B cell (primary cell): ENCODE measurements at regions not wholly inside any gene's neighbourhood (a gene's known extent, or its start where the extent isn't known, plus 50 kb on each side); places are given as distances from the start of the nearest gene placed in this dataset.

ENCODE experiments used
- ATAC-seq: fragments of 200-7000 bp; cut with Tn5 transposase; one replicate; pipeline ENCODE4 v1.10.0; 2021; ENCODE audit warnings: low read depth, mild to moderate bottlenecking, moderate number of reproducible peaks, moderate library complexity
- CTCF ChIA-PET: fragments of 350-600 bp; sonication (Branson Sonifier 250); formaldehyde crosslinking; loops from one replicate; lab custom pipeline; 2021; ENCODE audit warnings: antibody characterized with exemption, inconsistent platforms; lab: Charles Lee
- POLR2A ChIA-PET: fragments of 350-600 bp; sonication (Branson Sonifier 250); formaldehyde crosslinking; loops from one replicate; lab custom pipeline; 2021; ENCODE audit warnings: antibody characterized with exemption; lab: Charles Lee
- DNase-seq: peaks from one replicate; pipeline ENCODE4 v3.0.0; 2013
- H2AFZ ChIP-seq: 2 replicates; pipeline ENCODE4 v1.6.1; 2012; ENCODE audit warnings: mild to moderate bottlenecking, low read depth, low read length; ENCODE audit not compliant: insufficient read depth, poor library complexity, severe bottlenecking
- H3K27ac ChIP-seq, 2 donors: 1 replicate in 1 of 2; 2 replicates in 1 of 2; pipeline ENCODE4 v1.5.1; 2012 to 2013; ENCODE audit warnings: low read length in 2 of 2, mild to moderate bottlenecking in 2 of 2, moderate library complexity in 1 of 2
- H3K27me3 ChIP-seq, 4 experiments: fragments of 200-600 bp in 1 of 4; sonication (generic) in 1 of 4; replicated peaks in 1 of 4; 1 replicate in 2 of 4; 2 replicates in 2 of 4; pipeline versions ENCODE4 v1.6.1 to v1.7.0; 2013 to 2016; ENCODE audit warnings: low read length in 3 of 4, mild to moderate bottlenecking in 2 of 4, mixed read lengths in 1 of 4, moderate library complexity in 1 of 4; ENCODE audit not compliant: insufficient read depth in 4 of 4, control insufficient read depth in 3 of 4; ENCODE audit errors: control extremely low read depth in 1 of 4
- H3K36me3 ChIP-seq, 2 experiments: replicated peaks in 1 of 2; 1 replicate in 1 of 2; 2 replicates in 1 of 2; pipeline versions ENCODE4 v1.6.1 to v1.7.1; 2013; ENCODE audit warnings: low read length in 1 of 2; ENCODE audit not compliant: insufficient read depth in 2 of 2, control insufficient read depth in 1 of 2; ENCODE audit errors: control extremely low read depth in 1 of 2, extremely low read depth in 1 of 2
- H3K4me1 ChIP-seq, 2 donors: fragments of 200-600 bp in 1 of 2; sonication (generic) in 1 of 2; 1 replicate in 1 of 2; 2 replicates in 1 of 2; pipeline versions ENCODE4 v1.5.1 to v1.6.1; 2013 to 2017; ENCODE audit warnings: low read length in 2 of 2; ENCODE audit not compliant: control insufficient read depth in 2 of 2, insufficient read depth in 2 of 2
- H3K4me2 ChIP-seq: replicated peaks from 2 replicates; pipeline ENCODE3; 2012; ENCODE audit warnings: mild to moderate bottlenecking, low read depth, low read length; ENCODE audit not compliant: poor library complexity, severe bottlenecking
- H3K4me3 ChIP-seq, 5 experiments: fragments of 200-600 bp in 1 of 5; sonication (generic) in 1 of 5; 1 replicate in 3 of 5; 2 replicates in 2 of 5; pipeline versions ENCODE4 v1.5.1 to v1.7.0; 2011 to 2016; ENCODE audit warnings: low read length in 4 of 5, mild to moderate bottlenecking in 4 of 5, low read depth in 2 of 5, control low read depth in 1 of 5, moderate library complexity in 1 of 5; ENCODE audit not compliant: insufficient read depth in 1 of 5; ENCODE audit errors: control extremely low read depth in 1 of 5, extremely low read depth in 1 of 5
- H3K79me2 ChIP-seq: fragments of 200-600 bp; sonication (generic); one replicate; pipeline ENCODE4 v1.6.0; 2016; ENCODE audit warnings: low read length; ENCODE audit not compliant: control insufficient read depth, insufficient read depth
- H3K9ac ChIP-seq: fragments of 200-600 bp; sonication (generic); 2 replicates; pipeline ENCODE4 v1.6.1; 2017; ENCODE audit warnings: mild to moderate bottlenecking, low read length, moderate library complexity
- H3K9me3 ChIP-seq, 3 donors: one replicate each; pipeline versions ENCODE4 v1.6.1 to v1.7.1; 2013; ENCODE audit warnings: low read length in 2 of 3; ENCODE audit not compliant: control insufficient read depth in 2 of 3, insufficient read depth in 1 of 3; ENCODE audit errors: control extremely low read depth in 1 of 3
- H4K20me1 ChIP-seq: 2 replicates; pipeline ENCODE4 v1.6.0; 2012; ENCODE audit warnings: mild to moderate bottlenecking, low read length; ENCODE audit not compliant: insufficient read depth, control insufficient read depth, poor library complexity, severe bottlenecking
- H3K27ac Mint-ChIP-seq: one replicate; pipeline ENCODE4 v1.8.0; 2021; ENCODE audit warnings: mixed read lengths
- H3K27me3 Mint-ChIP-seq: one replicate; pipeline ENCODE4 v1.8.0; 2021; ENCODE audit warnings: mixed read lengths
- H3K4me1 Mint-ChIP-seq: one replicate; pipeline ENCODE4 v1.8.0; 2021; ENCODE audit warnings: mixed read lengths
- H3K4me3 Mint-ChIP-seq: one replicate; pipeline ENCODE4 v1.8.0; 2021; ENCODE audit warnings: mixed read lengths
- H3K9me3 Mint-ChIP-seq: one replicate; pipeline ENCODE4 v1.8.0; 2022; ENCODE audit warnings: mixed read lengths; ENCODE audit not compliant: insufficient read depth
- CTCF ChIP-seq: fragments of 200-600 bp; IDR thresholded peaks from one replicate; pipeline ENCODE4 v1.8.0; 2022; ENCODE audit warnings: antibody characterized with exemption, mild to moderate bottlenecking
- EZH2 ChIP-seq: IDR thresholded peaks from 2 replicates; pipeline ENCODE4 v1.6.1; 2012; ENCODE audit warnings: borderline replicate concordance, low read depth, mild to moderate bottlenecking, moderate library complexity, low read length; ENCODE audit not compliant: insufficient read depth, poor library complexity, severe bottlenecking
- WGBS: methylation state at CpG from one replicate; pipeline ENCODE4 v1.1.5; 2013; ENCODE audit warnings: missing lambda C conversion rate; ENCODE audit not compliant: insufficient coverage; 5-methylcytosine and 5-hydroxymethylcytosine counted together
- intact Hi-C: fragments of 100-400 bp; cut with micrococcal nuclease; formaldehyde crosslinking; loops from one replicate; pipeline ENCODE4 v1.10.0; 2022

- peaks cover 4% of the 10 kb centered on the region for H3K9me3 Mint-ChIP-seq
- no peak overlapping the region for H3K27ac Mint-ChIP-seq
- WGBS = 67% methylated on average over 3 of the region's 5 CpGs
- CTCF ChIA-PET = no interaction called here
- H3K27me3 Mint-ChIP-seq = peaks cover 20% of the 10 kb centered on the region
- H3K4me3 Mint-ChIP-seq = no peak overlapping the region
- H3K36me3 ChIP-seq = no peaks in the 10 kb centered on the region
- H4K20me1 ChIP-seq = no peaks in the 10 kb centered on the region
- H3K27ac ChIP-seq = no peak overlapping the region
- intact Hi-C loops = no loop called here
- H2AFZ ChIP-seq = no peak overlapping the region
- H3K4me2 ChIP-seq = no peak overlapping the region
- no peak for ATAC-seq
- no peak for DNase-seq
- TF ChIP-seq CTCF = no peak
- no peak for TF ChIP-seq EZH2
- H3K4me3 ChIP-seq = no peak overlapping the region
- no peaks in the 10 kb centered on the region for H3K27me3 ChIP-seq
- no peaks in the 10 kb centered on the region for H3K9me3 ChIP-seq
- H3K9ac ChIP-seq = no peak overlapping the region
- no peaks in the 10 kb centered on the region for H3K79me2 ChIP-seq
- no peaks in the 10 kb centered on the region for H3K4me1 ChIP-seq
- POLR2A ChIA-PET = no interaction called here
- H3K4me1 Mint-ChIP-seq = no peaks in the 10 kb centered on the region
Measured at GRCh38 chr15:93196135-93196670, 107.2 kb upstream of the RGMA start.

- H3K9me3 Mint-ChIP-seq = peaks cover 4% of the 10 kb centered on the region
- no peak overlapping the region for H3K27ac Mint-ChIP-seq
- no peaks in the 10 kb centered on the region for H3K36me3 ChIP-seq
- DNase-seq (no peak), ATAC-seq (no peak)
- no peaks in the 10 kb centered on the region for H4K20me1 ChIP-seq
- intact Hi-C loops = no loop called here
- no peaks in the 10 kb centered on the region for H3K4me1 ChIP-seq
- H3K4me3 Mint-ChIP-seq = no peak overlapping the region
- no peak overlapping the region for H3K4me2 ChIP-seq
- no peak overlapping the region for H3K4me3 ChIP-seq
- H3K9ac ChIP-seq = no peak overlapping the region
- no peak overlapping the region for H3K27ac ChIP-seq
- ChIA-PET CTCF (no interaction called here), POLR2A (no interaction called here)
- no peaks in the 10 kb centered on the region for H3K79me2 ChIP-seq
- 63% methylated on average over 2 of the region's 3 CpGs for whole genome bisulfite sequencing
- H3K4me1 Mint-ChIP-seq = no peaks in the 10 kb centered on the region
- no peaks in the 10 kb centered on the region for H3K27me3 ChIP-seq
- peaks cover 12% of the 10 kb centered on the region for H3K27me3 Mint-ChIP-seq
- no peak for TF ChIP-seq CTCF
- no peak for TF ChIP-seq EZH2
- no peak overlapping the region for H2AFZ ChIP-seq
- no peaks in the 10 kb centered on the region for H3K9me3 ChIP-seq
Measured at GRCh38 chr15:93195109-93195508, 106.1 kb upstream of the RGMA start.
